ENCODE measurements at regions not wholly inside any gene's neighbourhood (a gene's known extent, or its start where the extent isn't known, plus 50 kb on each side); places are given as distances from the start of the nearest gene placed in this dataset.

DNA sequence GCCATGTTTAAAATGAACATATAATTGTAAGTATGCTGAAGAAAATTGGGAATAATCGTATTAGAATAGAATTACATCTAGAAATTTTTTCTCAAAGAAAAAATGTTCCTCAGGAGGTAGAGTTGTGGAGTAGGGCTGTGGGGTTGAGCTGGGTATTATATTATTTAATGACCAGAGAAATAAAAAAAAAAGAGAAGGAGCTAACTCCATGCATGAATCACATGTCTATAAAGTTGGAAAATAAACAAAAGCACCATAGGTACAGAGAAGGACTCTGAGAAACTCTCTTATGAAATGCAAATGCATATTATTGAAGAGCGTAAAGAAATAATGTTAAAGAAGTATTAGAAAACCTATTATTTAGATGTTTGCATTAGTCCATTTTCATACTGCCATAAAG lies 405.5 kb downstream of the EFNB2 start:
- TF ChIP-seq, protein P1, sequence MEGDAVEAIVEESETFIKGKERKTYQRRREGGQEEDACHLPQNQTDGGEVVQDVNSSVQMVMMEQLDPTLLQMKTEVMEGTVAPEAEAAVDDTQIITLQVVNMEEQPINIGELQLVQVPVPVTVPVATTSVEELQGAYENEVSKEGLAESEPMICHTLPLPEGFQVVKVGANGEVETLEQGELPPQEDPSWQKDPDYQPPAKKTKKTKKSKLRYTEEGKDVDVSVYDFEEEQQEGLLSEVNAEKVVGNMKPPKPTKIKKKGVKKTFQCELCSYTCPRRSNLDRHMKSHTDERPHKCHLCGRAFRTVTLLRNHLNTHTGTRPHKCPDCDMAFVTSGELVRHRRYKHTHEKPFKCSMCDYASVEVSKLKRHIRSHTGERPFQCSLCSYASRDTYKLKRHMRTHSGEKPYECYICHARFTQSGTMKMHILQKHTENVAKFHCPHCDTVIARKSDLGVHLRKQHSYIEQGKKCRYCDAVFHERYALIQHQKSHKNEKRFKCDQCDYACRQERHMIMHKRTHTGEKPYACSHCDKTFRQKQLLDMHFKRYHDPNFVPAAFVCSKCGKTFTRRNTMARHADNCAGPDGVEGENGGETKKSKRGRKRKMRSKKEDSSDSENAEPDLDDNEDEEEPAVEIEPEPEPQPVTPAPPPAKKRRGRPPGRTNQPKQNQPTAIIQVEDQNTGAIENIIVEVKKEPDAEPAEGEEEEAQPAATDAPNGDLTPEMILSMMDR (conservative IDR thresholded peaks at IDR 0.05; ENCODE audit: low read depth, low read length): no peak
- TF ChIP-seq FOS (IDR thresholded peaks at IDR 0.05; ENCODE audit: low read depth, low read length) (no peak), BHLHE40 (IDR thresholded peaks at IDR 0.05; ENCODE audit: low read depth, low read length) (no peak), RFX5 (IDR thresholded peaks at IDR 0.05; ENCODE audit: low read depth, low read length) (no peak)

Data from IMR-90 (cell line).